Ovary (tissue), 7 donors: ENCODE measurements at regions not wholly inside any gene's neighbourhood (a gene's known extent, or its start where the extent isn't known, plus 50 kb on each side); places are given as distances from the start of the nearest gene placed in this dataset.

Experiments
- DNase-seq, 5 donors: peaks; one replicate each; pipeline ENCODE4 v3.0.0-alpha.2; 2019 to 2020
- H3K27ac ChIP-seq, 2 donors: fragments of 200-600 bp; one replicate each; pipeline versions ENCODE4 v1.5.1 to v1.8.0; 2019 to 2022
- H3K27me3 ChIP-seq: fragments of 200-600 bp; one replicate; pipeline ENCODE4 v1.8.0; 2022
- H3K36me3 ChIP-seq: fragments of 200-600 bp; sonication (generic); one replicate; pipeline ENCODE4 v1.5.1; 2019
- H3K4me1 ChIP-seq: one replicate; pipeline ENCODE4 v1.8.1; 2013; ENCODE audit warnings: mild to moderate bottlenecking, moderate library complexity; ENCODE audit not compliant: insufficient read depth
- H3K4me3 ChIP-seq: fragments of 200-600 bp; sonication (generic); one replicate; pipeline ENCODE4 v1.5.1; 2017
- H3K9me3 ChIP-seq, 2 donors: fragments of 200-600 bp in 1 of 2; sonication (generic) in 1 of 2; one replicate each; pipeline versions ENCODE4 v1.5.1 to v1.8.1; 2013 to 2019; ENCODE audit warnings: mild to moderate bottlenecking in 1 of 2, moderate library complexity in 1 of 2
- CTCF ChIP-seq, 3 donors: fragments of 450-650 bp in 2 of 3; fragments of 200-600 bp in 1 of 3; IDR thresholded peaks; one replicate each; pipeline versions ENCODE4 v1.5.1 to v1.8.0; 2016 to 2022; ENCODE audit warnings: antibody characterized with exemption in 3 of 3, mild to moderate bottlenecking in 1 of 3
- EP300 ChIP-seq: sonication (generic); formaldehyde crosslinking; IDR thresholded peaks from one replicate; pipeline ENCODE4 v1.6.1; 2017; ENCODE audit warnings: antibody characterized with exemption
- POLR2A ChIP-seq: fragments of 450-650 bp; IDR thresholded peaks from one replicate; pipeline ENCODE4 v1.6.1; 2017; ENCODE audit warnings: antibody characterized with exemption, mild to moderate bottlenecking, moderate library complexity
- WGBS, 3 donors: extraction: QIAGEN DNeasy Blood & Tissue Kit in 1 of 3; methylation state at CpG; one replicate each; pipeline versions ENCODE4 v1.1.5 to v1.1.7; 2013 to 2017; 5-methylcytosine and 5-hydroxymethylcytosine counted together
- intact Hi-C, 4 donors: fragments of 100-400 bp; cut with DNase I; formaldehyde crosslinking; loops; one replicate each; pipeline versions ENCODE4 v1.11.0 to v1.15.1; 2022 to 2023
- donor health status: DM: no; HTN: no; CAD: no; lungs with moderate emphysema.
- donor health status: DM: no; HTN: no; CAD: no.
- donor health status: Bipolar disorder and iron deficiency.
- donor health status: DM: no; HTN: no; CAD: no.
- donor health status: DM: yes; HTN: yes; CAD: no.

- TF ChIP-seq POLR2A = no peak
- no peaks in the 10 kb centered on the region for H3K4me1 ChIP-seq
- H3K4me3 ChIP-seq = no peak overlapping the region
- WGBS, 3 donors = 44 to 52% (median 47%) methylated on average over 4 of the region's 4 CpGs
- H3K27me3 ChIP-seq = no peaks in the 10 kb centered on the region
- intact Hi-C loops = no loop called here
- H3K9me3 ChIP-seq = no peaks in the 10 kb centered on the region
- DNase-seq = no peak
- no peak overlapping the region for H3K27ac ChIP-seq
- H3K36me3 ChIP-seq = no peaks in the 10 kb centered on the region
Observed at GRCh38 chr18:78407466-78407844, 572.2 kb upstream of the SALL3 start.

DNA sequence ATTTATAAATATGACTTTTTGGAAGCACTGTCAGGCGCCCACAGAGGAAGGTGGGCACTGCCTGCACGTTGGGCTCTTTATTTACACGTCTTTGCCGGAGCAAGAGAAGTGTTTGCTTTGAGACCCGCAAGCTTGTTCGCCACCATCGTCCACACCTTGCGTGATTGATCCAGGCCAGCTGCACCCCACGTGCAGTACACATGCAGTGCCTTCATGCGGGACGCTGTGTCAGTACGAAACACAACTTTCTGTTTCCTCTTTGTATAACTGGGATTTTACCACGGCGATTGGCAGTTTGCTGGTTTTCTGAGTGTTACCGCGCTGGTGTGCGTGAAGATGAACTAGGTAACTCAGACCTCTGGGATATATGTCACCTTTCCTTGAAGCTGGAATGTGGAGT is 571.0 kb upstream of the SALL3 start:
- Histone ChIP-seq H3K27me3 (no peaks in the 10 kb centered on the region), H3K9me3 (no peaks in the 10 kb centered on the region), H3K27ac (no peak overlapping the region), H3K4me3 (no peak overlapping the region), H3K36me3 (no peaks in the 10 kb centered on the region), H3K4me1 (no peaks in the 10 kb centered on the region)
- TF ChIP-seq EP300 (no peak), CTCF (IDR thresholded peaks at IDR 0.05) (no peak), POLR2A (no peak)
- no peak for DNase-seq
- whole genome bisulfite sequencing, 3 donors = 78 to 80% (median 79%) methylated on average over 17 of the region's 17 CpGs
- intact Hi-C loops = no loop called here

DNA sequence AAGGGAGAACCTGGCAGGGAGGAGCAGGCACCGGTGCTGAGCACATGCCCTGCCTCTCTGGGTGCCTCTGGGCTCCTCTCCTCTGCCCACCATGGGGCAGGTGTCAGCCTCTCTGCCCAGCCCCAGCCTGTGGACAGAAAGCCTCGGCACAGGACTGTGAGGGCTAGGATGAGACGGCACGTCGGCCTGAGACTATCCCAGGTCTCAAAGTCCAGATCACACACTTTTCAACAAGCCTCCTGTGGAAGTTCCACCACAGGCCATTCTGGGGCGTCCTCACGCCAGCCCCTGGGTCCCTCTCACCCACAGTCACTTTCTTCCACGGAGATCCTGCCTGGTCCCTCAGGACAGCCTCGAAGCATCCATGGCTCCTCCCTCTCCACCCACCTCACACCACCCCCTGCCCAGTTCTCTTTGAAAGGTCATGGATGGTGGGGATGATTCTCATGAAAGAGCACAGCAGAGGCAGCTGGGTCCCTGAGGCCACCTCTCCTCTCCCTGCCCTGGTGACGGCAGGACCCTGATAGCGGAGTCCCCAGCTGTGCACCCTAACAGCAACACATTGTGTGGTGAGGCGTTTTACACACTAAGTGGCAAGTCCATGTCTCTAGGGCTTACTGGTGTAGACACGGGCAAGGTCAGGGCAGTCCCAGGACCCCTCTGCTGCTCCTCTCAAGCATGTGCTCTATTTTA is 569.4 kb upstream of the SALL3 start:
- DNase-seq = no peak
- Histone ChIP-seq H3K4me3 (no peak overlapping the region), H3K27me3 (no peaks in the 10 kb centered on the region), H3K9me3 (no peaks in the 10 kb centered on the region), H3K27ac (no peak overlapping the region), H3K36me3 (no peaks in the 10 kb centered on the region), H3K4me1 (no peaks in the 10 kb centered on the region)
- intact Hi-C loops = no loop called here
- 87 to 92% (median 87%) methylated on average over 13 of the region's 13 CpGs for WGBS, 3 donors
- TF ChIP-seq EP300 (no peak), POLR2A (no peak), CTCF (IDR thresholded peaks at IDR 0.05) (no peak)

DNA sequence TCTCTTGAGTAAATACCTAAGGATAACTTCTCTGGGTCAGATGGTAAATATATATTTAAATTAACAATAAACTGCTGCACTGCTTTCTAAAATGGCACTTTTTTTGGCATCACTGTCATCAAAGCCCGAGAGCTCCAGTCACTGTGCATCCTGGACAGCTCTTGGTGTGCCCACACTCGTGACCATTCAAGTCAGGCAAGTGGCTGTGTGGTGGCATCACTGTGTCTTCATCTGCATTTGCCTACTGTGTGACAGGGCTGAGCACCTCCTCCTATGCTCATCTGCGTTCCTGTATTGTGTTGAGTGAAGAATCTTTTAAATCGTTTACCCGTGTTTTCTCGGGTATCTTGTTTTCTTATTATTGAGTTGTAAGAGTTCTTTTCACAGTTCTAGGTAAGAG is 568.1 kb upstream of the SALL3 start:
- H3K4me1 ChIP-seq = no peaks in the 10 kb centered on the region
- DNase-seq = no peak
- WGBS, 3 donors = 84 to 92% (median 85%) methylated on average over 6 of the region's 6 CpGs
- no peak for TF ChIP-seq EP300
- TF ChIP-seq CTCF (IDR thresholded peaks at IDR 0.05) = no peak
- TF ChIP-seq POLR2A = no peak
- no peaks in the 10 kb centered on the region for H3K36me3 ChIP-seq
- H3K9me3 ChIP-seq = no peaks in the 10 kb centered on the region
- intact Hi-C loops = no loop called here
- H3K27me3 ChIP-seq = no peaks in the 10 kb centered on the region
- no peak overlapping the region for H3K27ac ChIP-seq
- H3K4me3 ChIP-seq = no peak overlapping the region

DNA sequence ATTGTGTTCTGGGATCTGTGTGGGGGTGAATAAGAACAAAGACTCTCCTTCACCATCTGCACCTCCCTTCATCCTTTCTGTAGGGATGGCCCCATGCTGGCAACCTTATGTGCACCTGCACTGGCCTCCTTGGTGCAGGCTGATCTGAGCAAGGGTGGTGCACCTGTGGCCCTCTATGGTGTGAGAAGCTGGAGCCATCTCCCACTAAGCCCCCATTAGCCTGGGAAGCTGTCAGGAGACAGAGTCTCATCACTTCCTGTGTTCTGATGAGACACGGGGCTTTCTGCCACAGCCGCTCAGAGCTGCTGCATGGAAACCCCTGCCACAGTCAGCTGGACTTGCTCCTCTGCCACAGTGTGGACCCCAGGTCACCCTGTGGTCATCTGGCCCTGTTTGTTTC is 565.3 kb upstream of the SALL3 start:
- Histone ChIP-seq H3K9me3 (no peaks in the 10 kb centered on the region), H3K27me3 (no peaks in the 10 kb centered on the region), H3K27ac (no peak overlapping the region), H3K4me3 (no peak overlapping the region), H3K36me3 (no peaks in the 10 kb centered on the region), H3K4me1 (no peaks in the 10 kb centered on the region)
- intact Hi-C loops = no loop called here
- WGBS, 3 donors = 66 to 90% (median 74%) methylated on average over 2 of the region's 2 CpGs
- TF ChIP-seq EP300 (no peak), POLR2A (no peak), CTCF (IDR thresholded peaks at IDR 0.05) (no peak)
- DNase-seq = no peak
